H9 (cell line): ENCODE measurements at regions not wholly inside any gene's neighbourhood (a gene's known extent, or its start where the extent isn't known, plus 50 kb on each side); places are given as distances from the start of the nearest gene placed in this dataset.

Experiments
- DNase-seq: peaks from one replicate; pipeline ENCODE4 v3.0.0-alpha.2; 2017
- H2AFZ ChIP-seq: one replicate; pipeline ENCODE4 v1.6.1; 2013; ENCODE audit warnings: mild to moderate bottlenecking, low read length, control low read depth, moderate library complexity
- H2AK5ac ChIP-seq: 2 replicates; pipeline ENCODE4 v1.6.1; 2013; ENCODE audit warnings: low read length, control low read depth, mixed read lengths; ENCODE audit not compliant: insufficient read length
- H2BK120ac ChIP-seq: one replicate; pipeline ENCODE4 v1.6.1; 2013; ENCODE audit warnings: low read depth, mild to moderate bottlenecking, low read length, control low read depth, inconsistent platforms; ENCODE audit not compliant: poor library complexity, severe bottlenecking
- H2BK12ac ChIP-seq: 2 replicates; pipeline ENCODE4 v1.6.1; 2013; ENCODE audit warnings: low read length, control low read depth, mixed read lengths, low read depth; ENCODE audit not compliant: insufficient read length
- H2BK15ac ChIP-seq: 2 replicates; pipeline ENCODE4 v1.6.1; 2013; ENCODE audit warnings: low read depth, low read length, control low read depth
- H2BK20ac ChIP-seq: one replicate; pipeline ENCODE4 v1.6.1; 2013; ENCODE audit warnings: low read depth, mild to moderate bottlenecking, low read length, control low read depth, inconsistent platforms; ENCODE audit not compliant: poor library complexity, severe bottlenecking
- H2BK5ac ChIP-seq: 2 replicates; pipeline ENCODE4 v1.6.1; 2013; ENCODE audit warnings: low read length, control low read depth, mixed read lengths; ENCODE audit not compliant: insufficient read length
- H3K14ac ChIP-seq: 2 replicates; pipeline ENCODE4 v1.6.1; 2013; ENCODE audit warnings: low read length, control low read depth; ENCODE audit not compliant: insufficient read depth
- H3K18ac ChIP-seq: 2 replicates; pipeline ENCODE4 v1.6.1; 2013; ENCODE audit warnings: low read depth, mild to moderate bottlenecking, mixed read lengths, low read length, control low read depth; ENCODE audit not compliant: insufficient read length
- H3K23ac ChIP-seq: 2 replicates; pipeline ENCODE4 v1.6.1; 2013; ENCODE audit warnings: low read length, control low read depth, mixed read lengths, low read depth; ENCODE audit not compliant: insufficient read length
- H3K23me2 ChIP-seq: 2 replicates; pipeline ENCODE4 v1.6.1; 2013; ENCODE audit warnings: low read depth, mild to moderate bottlenecking, mixed read lengths, low read length, control low read depth; ENCODE audit not compliant: insufficient read length, poor library complexity, severe bottlenecking
- H3K27ac ChIP-seq: 2 replicates; pipeline ENCODE4 v1.5.1; 2013; ENCODE audit warnings: low read length, control low read depth, mixed read lengths, low read depth; ENCODE audit not compliant: insufficient read length
- H3K27me3 ChIP-seq: 2 replicates; pipeline ENCODE4 v1.6.1; 2013; ENCODE audit warnings: low read length, control low read depth, inconsistent platforms; ENCODE audit not compliant: insufficient read depth
- H3K4ac ChIP-seq: 2 replicates; pipeline ENCODE4 v1.6.1; 2013; ENCODE audit warnings: low read depth, mild to moderate bottlenecking, control low read depth, inconsistent platforms, low read length, moderate library complexity
- H3K4me1 ChIP-seq: 2 replicates; pipeline ENCODE4 v1.6.1; 2013; ENCODE audit warnings: low read length, control low read depth, inconsistent platforms; ENCODE audit not compliant: insufficient read depth
- H3K4me2 ChIP-seq: 2 replicates; pipeline ENCODE4 v1.6.1; 2013; ENCODE audit warnings: low read length, control low read depth, mixed read lengths; ENCODE audit not compliant: insufficient read length, insufficient read depth
- H3K56ac ChIP-seq: 2 replicates; pipeline ENCODE4 v1.6.1; 2013; ENCODE audit warnings: low read depth, mild to moderate bottlenecking, mixed read lengths, low read length, control low read depth; ENCODE audit not compliant: insufficient read length
- H3K79me1 ChIP-seq: 2 replicates; pipeline ENCODE4 v1.6.1; 2013; ENCODE audit warnings: low read depth, mild to moderate bottlenecking, moderate library complexity, low read length, control low read depth, inconsistent platforms; ENCODE audit not compliant: insufficient read depth, poor library complexity, severe bottlenecking
- H3K79me2 ChIP-seq: 2 replicates; pipeline ENCODE4 v1.6.1; 2013; ENCODE audit warnings: low read length, control low read depth, inconsistent platforms; ENCODE audit not compliant: insufficient read depth
- H3K9ac ChIP-seq: 2 replicates; pipeline ENCODE4 v1.6.1; 2013; ENCODE audit warnings: low read length, control low read depth, mixed read lengths; ENCODE audit not compliant: insufficient read length; ENCODE audit errors: extremely low read depth
- H3K9me3 ChIP-seq: one replicate; pipeline ENCODE4 v1.6.1; 2013; ENCODE audit warnings: low read depth, low read length, inconsistent platforms; ENCODE audit not compliant: control insufficient read depth
- H3T11ph ChIP-seq: one replicate; pipeline ENCODE4 v1.6.1; 2013; ENCODE audit warnings: mild to moderate bottlenecking, low read length, control low read depth, inconsistent platforms
- H4K20me1 ChIP-seq: one replicate; pipeline ENCODE4 v1.6.1; 2013; ENCODE audit not compliant: control insufficient read depth, insufficient read length, insufficient read depth
- H4K5ac ChIP-seq: 2 replicates; pipeline ENCODE4 v1.6.1; 2013; ENCODE audit warnings: low read depth, mild to moderate bottlenecking, mixed read lengths, low read length, control low read depth; ENCODE audit not compliant: insufficient read length
- H4K8ac ChIP-seq: replicated peaks from 2 replicates; pipeline ENCODE4 v1.6.1; 2013; ENCODE audit warnings: low read length, control low read depth, mixed read lengths, low read depth; ENCODE audit not compliant: insufficient read length
- H4K91ac ChIP-seq: 2 replicates; pipeline ENCODE4 v1.6.1; 2013; ENCODE audit warnings: low read depth, mild to moderate bottlenecking, moderate library complexity, mixed read lengths, low read length, control low read depth; ENCODE audit not compliant: insufficient read length
- H3K27ac Mint-ChIP-seq, 3 experiments: 2 replicates in 2 of 3; 3 replicates in 1 of 3; pipeline ENCODE4 v1.8.0; 2020 to 2021; ENCODE audit warnings: mixed read lengths in 3 of 3, mild to moderate bottlenecking in 1 of 3, moderate library complexity in 1 of 3
- H3K27me3 Mint-ChIP-seq: 2 replicates; pipeline ENCODE4 v1.8.0; 2021; ENCODE audit warnings: low read depth, mild to moderate bottlenecking, moderate library complexity, mixed read lengths
- H3K36me3 Mint-ChIP-seq, 3 experiments: 2 replicates in 2 of 3; 3 replicates in 1 of 3; pipeline ENCODE4 v1.8.0; 2020 to 2021; ENCODE audit warnings: low read depth in 3 of 3, mixed read lengths in 3 of 3; ENCODE audit not compliant: insufficient read depth in 1 of 3
- H3K4me1 Mint-ChIP-seq, 2 experiments: 2 replicates each; pipeline ENCODE4 v1.8.0; 2020; ENCODE audit warnings: mixed read lengths in 2 of 2
- H3K4me3 Mint-ChIP-seq, 2 experiments: 2 replicates in 1 of 2; 3 replicates in 1 of 2; pipeline ENCODE4 v1.8.0; 2020 to 2021; ENCODE audit warnings: mild to moderate bottlenecking in 2 of 2, mixed read lengths in 2 of 2, moderate library complexity in 1 of 2
- H3K9me3 Mint-ChIP-seq, 2 experiments: 2 replicates in 1 of 2; 3 replicates in 1 of 2; pipeline ENCODE4 v1.8.0; 2020; ENCODE audit warnings: mild to moderate bottlenecking in 2 of 2, mixed read lengths in 2 of 2, moderate library complexity in 1 of 2
- CTCF ChIP-seq: fragments of 200-600 bp; sonication (generic); conservative IDR thresholded peaks from 3 replicates; pipeline ENCODE4 v1.8.0; 2021; ENCODE audit warnings: antibody characterized with exemption, mild to moderate bottlenecking
- WGBS: extraction: QIAGEN DNeasy Blood & Tissue Kit; methylation state at CpG from one replicate; pipeline ENCODE4 v1.1.7; 2013; ENCODE audit warnings: missing lambda C conversion rate, low lambda C conversion rate, mixed read lengths; ENCODE audit not compliant: insufficient read length; ENCODE audit errors: extremely low coverage; 5-methylcytosine and 5-hydroxymethylcytosine counted together

GRCh38 chr1:30162565-30162964, 560.8 kb downstream of the MATN1 start:
- Mint-ChIP-seq H3K4me1 (peaks cover 16 to 21% of the 10 kb centered on the region in 2 experiments), H3K36me3 (no peaks in the 10 kb centered on the region), H3K27me3 (0 out of 2 replicates have a peak, but pooled peaks cover 2% of the 10 kb centered on the region), H3K27ac (no peak overlapping the region), H3K4me3 (no peak overlapping the region), H3K9me3 (0 out of 5 replicates have a peak, but pooled peaks cover 0 to 2% of the 10 kb centered on the region in 2 experiments)
- no peak overlapping the region for H3T11ph ChIP-seq
- H4K5ac ChIP-seq, result no peak overlapping the region
- H2BK120ac ChIP-seq, result no peak overlapping the region
- H3K9ac ChIP-seq, result no peak overlapping the region
- no peaks in the 10 kb centered on the region for H3K79me1 ChIP-seq
- peaks cover 2% of the 10 kb centered on the region; the same call in 1 of the 2 replicates for H3K4me1 ChIP-seq
- no peak overlapping the region for H3K14ac ChIP-seq
- no peak for DNase-seq
- no peak overlapping the region for H2BK5ac ChIP-seq
- H4K91ac ChIP-seq, result no peak overlapping the region
- no peak overlapping the region for H2BK15ac ChIP-seq
- H3K23ac ChIP-seq, result no peak overlapping the region
- H4K8ac ChIP-seq, result no peak overlapping the region
- no peak overlapping the region for H2BK12ac ChIP-seq
- no peak overlapping the region for H3K18ac ChIP-seq
- H3K23me2 ChIP-seq, result no peaks in the 10 kb centered on the region
- H3K27me3 ChIP-seq, result no peaks in the 10 kb centered on the region
- H3K56ac ChIP-seq, result no peak overlapping the region
- H3K4ac ChIP-seq, result no peak overlapping the region
- H2AFZ ChIP-seq, result no peak overlapping the region
- no peak overlapping the region for H2BK20ac ChIP-seq
- no peak overlapping the region for H3K4me2 ChIP-seq
- no peaks in the 10 kb centered on the region for H3K79me2 ChIP-seq
- no peak overlapping the region for H2AK5ac ChIP-seq
- H4K20me1 ChIP-seq, result no peaks in the 10 kb centered on the region
- TF ChIP-seq CTCF, result no peak
- H3K9me3 ChIP-seq, result no peaks in the 10 kb centered on the region
- WGBS, result no CpG with 5 or more reads among the region's 2 CpGs
- no peak overlapping the region for H3K27ac ChIP-seq
